Inflammatory macrophage treated with lipopolysaccharide for 1 hour (primary cell): ENCODE measurements at regions not wholly inside any gene's neighbourhood (a gene's known extent, or its start where the extent isn't known, plus 50 kb on each side); places are given as distances from the start of the nearest gene placed in this dataset.
"Not testable (repeated sequence)": the region's sequence is repeated elsewhere in the genome, so short reads cannot be mapped to it uniquely, and the experiment has no call there.

Experiments used
- DNase-seq, 2 donors: peaks; one replicate each; pipeline ENCODE4 v3.0.0-alpha.2; 2020 to 2022

- no peak for DNase-seq
Measured at GRCh38 chr14:51596488-51597117, 55.1 kb upstream of the FRMD6 start.

GRCh38 chr14:51597261-51598001, 54.3 kb upstream of the FRMD6 start:
- DNase-seq = no peak

DNA sequence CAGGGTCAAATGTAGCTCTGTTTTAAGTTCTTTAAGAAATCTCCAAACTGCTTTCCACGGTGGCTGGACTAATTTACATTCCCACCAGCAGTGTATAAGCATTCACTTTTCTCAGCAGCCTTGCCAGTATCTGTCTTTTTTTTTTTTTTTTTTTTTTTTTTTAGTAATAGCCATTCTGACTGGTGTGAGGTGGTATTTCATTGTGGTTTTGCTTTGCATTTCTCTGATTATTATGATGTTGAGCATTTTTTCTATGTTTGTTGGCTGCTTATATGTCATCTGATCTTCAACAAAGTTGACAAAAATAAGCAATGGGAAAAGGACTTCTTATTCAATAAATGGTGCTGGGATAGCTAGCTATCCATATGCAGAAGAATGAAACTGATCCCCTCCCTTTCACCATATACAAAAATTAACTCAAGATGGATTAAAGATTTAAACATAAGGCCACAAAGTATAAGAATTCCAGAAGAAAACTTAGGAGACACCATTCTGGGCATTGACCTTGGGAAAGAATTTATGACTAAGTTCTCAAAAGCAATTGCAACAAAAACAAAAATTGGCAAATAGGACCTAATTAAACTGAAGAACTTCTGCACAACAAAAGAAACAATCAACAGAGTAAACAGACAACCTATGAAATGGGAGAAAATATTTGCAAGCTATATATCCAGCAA, 52.6 kb upstream of the FRMD6 start:
- not testable (repeated sequence) for DNase-seq

DNA sequence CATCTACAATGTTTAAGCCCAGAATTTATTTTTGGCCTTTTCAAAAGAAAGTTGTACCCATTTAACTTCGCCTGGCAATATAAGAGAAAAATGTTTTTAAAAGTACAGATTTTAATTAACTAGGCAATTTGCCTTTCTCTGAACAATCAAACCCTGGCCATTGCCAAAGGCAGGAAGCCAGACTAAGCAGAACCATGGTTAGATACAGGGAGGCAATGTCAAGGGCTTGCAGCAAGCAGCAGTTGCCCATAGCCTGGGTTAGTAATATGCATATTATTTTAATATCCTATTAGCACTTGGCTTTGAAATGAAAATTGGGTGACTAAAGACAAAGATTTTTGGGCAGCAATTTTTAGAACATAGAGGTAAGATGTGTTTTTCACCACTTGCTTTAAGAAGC, 51.1 kb upstream of the FRMD6 start:
- DNase-seq = no peak
